Retinal pigment epithelial cell (primary cell): ENCODE measurements at regions not wholly inside any gene's neighbourhood (a gene's known extent, or its start where the extent isn't known, plus 50 kb on each side); places are given as distances from the start of the nearest gene placed in this dataset.

Experiments used
- DNase-seq: peaks from one replicate; pipeline ENCODE4 v3.0.0-alpha.2; 2010; ENCODE audit warnings: low read depth
- H3K4me3 ChIP-seq: 2 replicates; pipeline ENCODE4 v1.5.1; 2011; ENCODE audit warnings: mild to moderate bottlenecking, low read length, control low read depth, moderate library complexity
- TF ChIP-seq, protein P1 (sequence below): conservative IDR thresholded peaks from 2 replicates; pipeline ENCODE4 v1.5.1; 2011; ENCODE audit warnings: low read depth, low read length, control low read depth, inconsistent platforms

DNA sequence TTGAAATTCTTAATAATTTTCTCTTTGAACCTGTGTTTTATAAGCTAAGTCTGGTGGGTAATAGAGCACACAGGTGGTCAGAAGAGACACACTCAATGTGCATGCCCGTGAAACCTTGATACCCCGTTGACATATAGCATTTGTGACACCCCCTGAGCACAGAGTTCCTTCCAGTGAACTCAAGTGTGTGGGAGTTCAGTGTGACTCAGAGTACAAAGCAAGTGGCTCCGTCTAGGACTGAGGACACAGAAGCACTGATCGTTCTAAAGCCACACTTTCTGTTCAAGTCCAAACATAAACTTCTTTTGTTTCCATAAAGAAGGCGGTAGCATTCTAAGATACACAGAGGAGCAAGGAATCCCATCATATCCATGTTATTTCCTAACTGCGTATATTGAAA, 523.6 kb downstream of the PID1 start:
- no peak for DNase-seq
- no peak overlapping the region for H3K4me3 ChIP-seq
- TF ChIP-seq, protein P1, sequence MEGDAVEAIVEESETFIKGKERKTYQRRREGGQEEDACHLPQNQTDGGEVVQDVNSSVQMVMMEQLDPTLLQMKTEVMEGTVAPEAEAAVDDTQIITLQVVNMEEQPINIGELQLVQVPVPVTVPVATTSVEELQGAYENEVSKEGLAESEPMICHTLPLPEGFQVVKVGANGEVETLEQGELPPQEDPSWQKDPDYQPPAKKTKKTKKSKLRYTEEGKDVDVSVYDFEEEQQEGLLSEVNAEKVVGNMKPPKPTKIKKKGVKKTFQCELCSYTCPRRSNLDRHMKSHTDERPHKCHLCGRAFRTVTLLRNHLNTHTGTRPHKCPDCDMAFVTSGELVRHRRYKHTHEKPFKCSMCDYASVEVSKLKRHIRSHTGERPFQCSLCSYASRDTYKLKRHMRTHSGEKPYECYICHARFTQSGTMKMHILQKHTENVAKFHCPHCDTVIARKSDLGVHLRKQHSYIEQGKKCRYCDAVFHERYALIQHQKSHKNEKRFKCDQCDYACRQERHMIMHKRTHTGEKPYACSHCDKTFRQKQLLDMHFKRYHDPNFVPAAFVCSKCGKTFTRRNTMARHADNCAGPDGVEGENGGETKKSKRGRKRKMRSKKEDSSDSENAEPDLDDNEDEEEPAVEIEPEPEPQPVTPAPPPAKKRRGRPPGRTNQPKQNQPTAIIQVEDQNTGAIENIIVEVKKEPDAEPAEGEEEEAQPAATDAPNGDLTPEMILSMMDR, result no peak

DNA sequence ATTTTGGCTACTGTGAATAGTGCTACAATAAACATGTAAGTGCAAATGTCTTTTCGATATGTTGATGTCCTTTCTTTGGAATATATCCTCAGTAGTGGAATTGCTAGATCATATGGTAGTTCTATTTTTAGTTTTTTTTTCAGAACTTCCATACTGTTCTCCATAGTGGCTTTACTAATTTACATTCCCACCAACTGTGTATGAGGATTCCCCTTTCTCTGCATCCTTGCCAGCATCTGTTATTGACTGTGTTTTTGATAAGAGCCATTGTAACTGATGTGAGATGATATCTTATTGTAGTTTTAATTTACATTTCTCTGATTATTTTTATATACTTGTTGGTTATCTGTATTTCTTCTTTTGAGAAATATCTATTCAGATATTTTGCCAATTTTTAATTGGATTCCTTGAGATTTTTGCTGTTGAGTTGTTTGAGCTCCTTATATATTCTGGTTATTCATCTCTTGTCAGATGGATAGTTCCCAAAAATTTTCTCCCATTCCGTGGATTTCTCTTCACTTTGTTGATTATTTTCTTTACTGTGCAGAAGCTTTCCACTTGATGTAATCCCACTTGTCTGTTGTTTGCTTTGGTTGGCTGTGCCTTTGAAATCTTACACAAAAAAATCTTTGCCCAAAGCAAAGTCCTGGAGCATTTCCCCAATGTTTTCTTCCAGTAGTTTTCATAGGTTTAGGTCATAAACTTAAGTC, 532.3 kb downstream of the PID1 start:
- no peak for DNase-seq
- H3K4me3 ChIP-seq, result no peak overlapping the region
- TF ChIP-seq, protein P1, result no peak

DNA sequence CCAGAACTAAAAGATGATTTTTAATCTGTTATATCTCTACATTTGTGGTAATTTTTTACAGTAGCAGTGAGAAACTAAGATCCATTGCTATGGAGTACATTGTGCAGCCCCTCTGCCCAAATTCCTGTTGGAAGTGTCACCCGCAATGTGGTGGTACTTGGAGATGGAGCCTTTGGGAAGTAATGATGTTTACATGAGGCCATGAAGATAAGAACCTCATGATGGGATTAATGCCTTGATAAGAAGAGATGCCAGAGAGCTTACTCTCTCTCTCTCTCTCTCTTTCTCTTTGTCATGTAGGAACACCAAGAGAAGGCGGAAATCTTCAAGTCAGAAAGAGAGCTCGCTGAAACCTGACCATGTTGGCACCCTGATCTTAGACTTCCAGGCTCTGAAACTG, 535.4 kb downstream of the PID1 start:
- TF ChIP-seq, protein P1, result no peak
- DNase-seq, result no peak
- H3K4me3 ChIP-seq, result no peak overlapping the region

DNA sequence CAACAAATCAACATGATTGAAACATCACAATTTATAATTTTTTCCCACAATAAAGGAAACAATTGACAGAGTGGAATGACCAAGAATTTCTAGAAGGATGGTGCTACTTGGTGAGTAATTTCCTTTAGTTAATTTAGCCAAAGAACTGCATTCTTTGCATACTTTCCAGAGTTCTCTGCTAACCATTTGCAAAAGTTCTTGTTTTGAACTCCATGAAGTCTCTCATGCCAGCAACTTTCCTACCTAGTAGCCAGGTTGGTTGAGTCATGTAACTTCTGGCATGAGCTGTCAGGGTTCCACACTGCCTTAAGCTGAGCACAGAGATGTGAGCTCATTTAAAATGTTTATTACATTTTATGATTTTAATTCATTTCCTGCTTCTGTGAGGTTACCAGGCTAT, 539.6 kb downstream of the PID1 start:
- TF ChIP-seq, protein P1, result no peak
- no peak overlapping the region for H3K4me3 ChIP-seq
- DNase-seq, result peak; percentile 91

DNA sequence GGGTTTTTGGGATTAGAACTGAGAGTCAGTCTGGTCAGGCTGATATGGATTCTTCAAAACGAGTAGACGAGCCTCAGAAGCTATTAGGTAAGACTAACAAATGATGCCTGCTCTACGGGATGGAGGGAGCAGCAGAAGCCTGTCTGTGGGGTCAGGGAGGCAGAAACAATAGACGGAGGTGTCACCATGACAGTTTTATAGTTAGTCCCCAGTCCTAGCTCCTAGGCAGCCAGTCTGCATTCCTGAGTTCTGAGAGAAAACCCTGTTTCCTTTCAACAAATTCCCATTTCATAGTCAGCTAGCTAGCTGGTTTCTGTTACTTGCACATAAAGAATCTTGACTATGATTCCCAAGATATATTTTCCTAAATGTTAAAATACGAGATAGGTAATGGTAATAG, 542.1 kb downstream of the PID1 start:
- no peak overlapping the region for H3K4me3 ChIP-seq
- TF ChIP-seq, protein P1, result no peak
- no peak for DNase-seq

DNA sequence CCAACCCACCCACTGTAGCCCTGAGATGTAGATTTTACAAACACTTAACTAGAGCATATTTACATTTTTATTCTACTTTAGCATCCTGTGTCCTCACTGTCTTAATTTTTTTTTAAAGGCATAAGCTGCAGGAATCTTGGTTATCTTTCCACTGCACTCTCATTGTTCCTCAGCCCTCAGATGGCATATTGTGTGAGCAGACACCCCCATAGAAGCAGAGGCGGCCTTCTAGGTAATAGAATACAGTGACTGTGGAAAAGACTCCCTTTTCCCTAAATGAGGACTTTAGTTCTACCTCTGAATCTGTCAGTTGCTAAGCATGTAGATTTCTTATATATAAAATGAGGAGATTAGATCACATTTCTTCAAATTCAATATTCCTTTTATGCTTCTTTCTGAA, 543.5 kb upstream of the SPHKAP start:
- H3K4me3 ChIP-seq, result no peak overlapping the region
- no peak for DNase-seq
- TF ChIP-seq, protein P1, result no peak

DNA sequence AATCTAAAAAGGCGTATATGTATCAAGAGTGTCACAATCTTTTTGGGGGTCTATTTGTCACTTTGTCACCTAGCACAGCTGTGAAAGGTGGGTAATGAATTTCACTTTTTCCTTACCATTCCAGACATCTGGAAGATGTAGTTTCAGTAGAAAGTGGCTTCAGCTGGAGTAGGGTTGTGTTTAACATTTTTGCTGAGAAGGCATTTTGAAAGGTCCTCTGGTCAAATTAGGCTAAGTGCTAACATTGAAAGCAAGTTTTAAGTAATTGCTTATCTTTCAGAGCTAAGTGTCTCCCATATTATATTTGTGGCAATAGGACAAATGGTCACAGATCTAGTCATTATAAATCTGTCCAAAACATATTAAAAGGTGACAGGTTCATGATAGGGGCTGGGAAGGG, 542.1 kb upstream of the SPHKAP start:
- no peak for DNase-seq
- TF ChIP-seq, protein P1, result no peak
- no peak overlapping the region for H3K4me3 ChIP-seq
